Small intestine (tissue), 7 donors: ENCODE measurements at regions not wholly inside any gene's neighbourhood (a gene's known extent, or its start where the extent isn't known, plus 50 kb on each side); places are given as distances from the start of the nearest gene placed in this dataset.

Experiments used
- DNase-seq, 2 donors: peaks; one replicate each; pipeline versions ENCODE4 v3.0.0 to v3.0.0-alpha.2; 2013
- FAIRE-seq: peaks from 2 replicates; lab custom pipeline; 2012; peaks lifted over from hg19 to GRCh38; lab: Jason Lieb, UNC
- H3K27ac ChIP-seq, 3 donors: one replicate each; pipeline ENCODE4 v1.5.1; 2013; ENCODE audit warnings: low read length in 2 of 3, mild to moderate bottlenecking in 2 of 3, control low read depth in 1 of 3, inconsistent platforms in 1 of 3, low read depth in 1 of 3, moderate library complexity in 1 of 3
- H3K27me3 ChIP-seq, 3 donors: one replicate each; pipeline ENCODE4 v1.6.1; 2013; ENCODE audit warnings: low read length in 3 of 3, inconsistent platforms in 1 of 3; ENCODE audit not compliant: control insufficient read depth in 3 of 3, insufficient read depth in 3 of 3
- H3K36me3 ChIP-seq, 3 donors: one replicate each; pipeline ENCODE4 v1.6.1; 2013; ENCODE audit warnings: low read length in 3 of 3, inconsistent platforms in 1 of 3, low read depth in 1 of 3, mild to moderate bottlenecking in 1 of 3, moderate library complexity in 1 of 3; ENCODE audit not compliant: control insufficient read depth in 3 of 3, insufficient read depth in 2 of 3
- H3K4me1 ChIP-seq, 3 donors: one replicate each; pipeline ENCODE4 v1.6.1; 2013; ENCODE audit warnings: low read length in 2 of 3, inconsistent platforms in 1 of 3, low read depth in 1 of 3, mild to moderate bottlenecking in 1 of 3, moderate library complexity in 1 of 3; ENCODE audit not compliant: control insufficient read depth in 3 of 3, insufficient read depth in 2 of 3
- H3K4me3 ChIP-seq, 3 donors: one replicate each; pipeline ENCODE4 v1.5.1; 2013; ENCODE audit warnings: low read length in 3 of 3, control low read depth in 1 of 3, inconsistent platforms in 1 of 3, low read depth in 1 of 3, mild to moderate bottlenecking in 1 of 3, moderate library complexity in 1 of 3
- H3K9me3 ChIP-seq, 2 donors: one replicate each; pipeline ENCODE4 v1.6.1; 2013; ENCODE audit warnings: low read depth in 1 of 2, low read length in 1 of 2; ENCODE audit not compliant: control insufficient read depth in 2 of 2, insufficient read depth in 1 of 2
- WGBS, 3 donors: extraction: QIAGEN DNeasy Blood & Tissue Kit; methylation state at CpG; one replicate each; pipeline ENCODE4 v1.1.7; 2013; 5-methylcytosine and 5-hydroxymethylcytosine counted together
- donor health status: healthy with polysubstance abuse.
- donor health status: control.
- donor health status: control.
- donor health status: Bipolar disorder and iron deficiency.
- donor health status: healthy.

DNA sequence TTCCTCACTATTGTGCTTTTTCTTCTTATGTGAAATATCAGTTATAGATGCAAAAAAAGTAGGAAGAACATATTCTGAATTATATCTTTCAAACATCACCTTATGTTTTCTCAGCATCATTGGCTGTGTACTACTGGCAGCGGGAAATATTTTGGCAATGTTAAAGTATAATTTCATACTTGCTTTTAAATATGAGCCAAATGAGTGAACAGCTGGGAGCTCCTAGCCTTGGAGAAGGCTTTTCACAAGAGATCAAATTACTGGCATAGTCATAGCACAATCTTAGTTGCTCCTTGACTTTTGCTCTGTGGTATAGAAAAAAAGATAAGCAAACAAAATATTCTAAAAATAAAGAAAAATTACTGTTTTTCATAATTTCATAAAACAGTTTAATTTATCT is 1575.8 kb upstream of the PABPC4L start:
- Histone ChIP-seq H3K4me3 (no peak overlapping the region), H3K27me3 (no peaks in the 10 kb centered on the region), H3K4me1 (no peaks in the 10 kb centered on the region), H3K36me3 (no peaks in the 10 kb centered on the region), H3K9me3 (no peaks in the 10 kb centered on the region), H3K27ac (no peak overlapping the region)
- WGBS, 3 donors = 64 to 86% (median 86%) methylated on average over 1 of the region's 1 CpG
- no peak for FAIRE-seq
- DNase-seq = no peak

GRCh38 chr4:135775909-135776308 is 1574.3 kb upstream of the PABPC4L start:
- Histone ChIP-seq H3K9me3 (no peaks in the 10 kb centered on the region), H3K36me3 (no peaks in the 10 kb centered on the region), H3K4me1 (no peaks in the 10 kb centered on the region), H3K27me3 (no peaks in the 10 kb centered on the region), H3K4me3 (no peak overlapping the region), H3K27ac (no peak overlapping the region)
- 85 to 95% (median 90%) methylated on average over 1 of the region's 1 CpG for WGBS, 3 donors
- no peak for FAIRE-seq
- no peak for DNase-seq

GRCh38 chr4:135770505-135770904 is 1568.9 kb upstream of the PABPC4L start:
- H3K27ac ChIP-seq = no peak overlapping the region
- H3K4me3 ChIP-seq = no peak overlapping the region
- H3K36me3 ChIP-seq = no peaks in the 10 kb centered on the region
- DNase-seq = no peak
- H3K9me3 ChIP-seq = peaks cover 3 to 10% of the 10 kb centered on the region in 2 donors
- H3K4me1 ChIP-seq = no peaks in the 10 kb centered on the region
- H3K27me3 ChIP-seq = no peaks in the 10 kb centered on the region
- no peak for FAIRE-seq

- no peaks in the 10 kb centered on the region for H3K27me3 ChIP-seq
- DNase-seq (no peak), FAIRE-seq (peak; percentile 41)
- no peaks in the 10 kb centered on the region for H3K9me3 ChIP-seq
- H3K4me1 ChIP-seq = no peaks in the 10 kb centered on the region
- H3K36me3 ChIP-seq = no peaks in the 10 kb centered on the region
- 58 to 83% (median 77%) methylated on average over 1 of the region's 1 CpG for WGBS, 3 donors
- no peak overlapping the region for H3K27ac ChIP-seq
- H3K4me3 ChIP-seq = no peak overlapping the region
These were observed 1543.3 kb upstream of the PABPC4L start for GRCh38 chr4:135744928-135745327.

DNA sequence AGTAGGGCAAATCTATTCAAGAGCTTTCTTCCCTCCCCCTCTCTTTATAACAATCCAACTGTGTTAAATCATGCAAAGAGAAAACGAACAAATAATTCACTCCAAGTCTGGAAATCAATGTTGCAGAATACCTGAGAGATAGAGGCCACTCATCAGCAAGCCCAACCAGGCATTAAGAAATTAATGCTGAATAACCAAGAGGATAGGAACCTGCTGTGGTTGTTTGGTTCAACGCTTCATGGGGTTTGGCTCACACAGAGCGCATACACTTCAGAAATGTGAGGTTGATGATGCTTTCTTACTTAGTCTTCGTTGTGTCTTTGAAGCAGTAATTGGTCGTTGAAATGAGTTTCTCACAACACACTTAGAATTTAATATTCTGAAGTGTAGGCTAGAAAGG is 1540.0 kb upstream of the PABPC4L start:
- 43 to 50% (median 50%) methylated on average over 5 of the region's 5 CpGs for WGBS, 3 donors
- no peaks in the 10 kb centered on the region for H3K9me3 ChIP-seq
- H3K27me3 ChIP-seq = no peaks in the 10 kb centered on the region
- H3K4me3 ChIP-seq = no peak overlapping the region
- DNase-seq (no peak), FAIRE-seq (no peak)
- no peaks in the 10 kb centered on the region for H3K4me1 ChIP-seq
- no peak overlapping the region for H3K27ac ChIP-seq
- H3K36me3 ChIP-seq = no peaks in the 10 kb centered on the region

GRCh38 chr4:135739354-135739753 is 1537.8 kb upstream of the PABPC4L start:
- no peak for FAIRE-seq
- no peak overlapping the region for H3K4me3 ChIP-seq
- H3K4me1 ChIP-seq = no peaks in the 10 kb centered on the region
- H3K27ac ChIP-seq = no peak overlapping the region
- no peaks in the 10 kb centered on the region for H3K9me3 ChIP-seq
- no peak for DNase-seq
- 65 to 81% (median 66%) methylated on average over 2 of the region's 2 CpGs for WGBS, 3 donors
- H3K27me3 ChIP-seq = no peaks in the 10 kb centered on the region
- no peaks in the 10 kb centered on the region for H3K36me3 ChIP-seq

- H3K36me3 ChIP-seq = no peaks in the 10 kb centered on the region
- FAIRE-seq = no peak
These were observed 1533.9 kb upstream of the PABPC4L start for GRCh38 chr4:135735512-135735911.

DNA sequence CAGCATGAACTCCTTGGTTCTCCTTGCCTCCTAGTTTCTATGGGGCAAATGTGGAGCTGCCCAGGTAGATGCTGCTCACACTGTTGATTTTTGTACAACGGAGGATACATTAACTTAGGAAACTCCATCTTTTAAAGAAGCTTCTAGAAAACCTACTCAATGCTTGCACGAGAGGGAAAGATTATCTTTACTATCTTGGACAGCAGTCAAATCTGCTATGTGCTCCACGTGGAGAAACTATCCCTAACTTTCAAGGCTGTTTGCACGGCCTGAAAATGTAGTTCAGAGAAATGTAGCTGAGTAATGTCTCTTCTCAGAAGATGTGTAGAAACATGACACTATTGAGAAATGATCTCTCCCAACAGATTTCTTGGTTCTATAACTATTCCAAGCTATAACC is 1530.9 kb upstream of the PABPC4L start:
- FAIRE-seq = no peak
- Histone ChIP-seq H3K27ac (no peak overlapping the region), H3K36me3 (no peaks in the 10 kb centered on the region), H3K27me3 (no peaks in the 10 kb centered on the region), H3K4me1 (no peaks in the 10 kb centered on the region), H3K4me3 (no peak overlapping the region), H3K9me3 (no peaks in the 10 kb centered on the region)
- WGBS, 3 donors = 63 to 72% (median 66%) methylated on average over 4 of the region's 4 CpGs
- no peak for DNase-seq

More at GRCh38 chr4:135735512-135735911, 1533.9 kb upstream of the PABPC4L start:
- Histone ChIP-seq H3K27me3 (no peaks in the 10 kb centered on the region), H3K4me3 (no peak overlapping the region), H3K9me3 (no peaks in the 10 kb centered on the region), H3K4me1 (no peaks in the 10 kb centered on the region), H3K27ac (no peak overlapping the region)
- DNase-seq = no peak

DNA sequence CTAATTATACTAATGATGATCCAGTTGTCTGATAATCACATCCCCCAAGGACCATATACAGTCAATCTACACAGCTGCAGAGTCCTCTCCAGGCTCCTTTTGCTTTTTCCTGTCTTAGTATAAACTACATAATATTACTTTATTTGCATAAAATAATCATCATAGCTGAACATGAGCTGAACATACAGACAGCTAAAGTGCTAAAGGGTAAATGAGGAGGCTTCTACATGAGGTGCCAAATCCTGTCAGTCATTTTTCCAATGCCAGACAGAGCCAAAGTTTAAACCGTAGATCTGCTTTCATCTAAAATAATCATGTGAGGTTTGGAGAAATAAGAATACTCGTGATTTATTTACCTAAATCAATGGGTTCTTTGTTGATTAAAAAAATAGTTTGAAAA is 1530.1 kb upstream of the PABPC4L start:
- Histone ChIP-seq H3K27ac (no peak overlapping the region), H3K36me3 (no peaks in the 10 kb centered on the region), H3K4me3 (no peak overlapping the region), H3K27me3 (no peaks in the 10 kb centered on the region), H3K9me3 (no peaks in the 10 kb centered on the region), H3K4me1 (no peaks in the 10 kb centered on the region)
- 55 to 65% (median 61%) methylated on average over 2 of the region's 2 CpGs for WGBS, 3 donors
- DNase-seq (no peak), FAIRE-seq (no peak)
